Stimulated activated CD4-positive, alpha-beta T cell treated with anti-CD3 and anti-CD28 coated beads, Interleukin-1b, Interleukin-23, amount 100 ng/mL, for 24 hours (primary cell): ENCODE measurements at regions not wholly inside any gene's neighbourhood (a gene's known extent, or its start where the extent isn't known, plus 50 kb on each side); places are given as distances from the start of the nearest gene placed in this dataset.

Source experiments
- DNase-seq, 4 experiments: peaks; one replicate each; pipeline ENCODE4 v3.0.0-alpha.2; 2020; ENCODE audit warnings: low read depth in 4 of 4, low spot score in 1 of 4

DNA sequence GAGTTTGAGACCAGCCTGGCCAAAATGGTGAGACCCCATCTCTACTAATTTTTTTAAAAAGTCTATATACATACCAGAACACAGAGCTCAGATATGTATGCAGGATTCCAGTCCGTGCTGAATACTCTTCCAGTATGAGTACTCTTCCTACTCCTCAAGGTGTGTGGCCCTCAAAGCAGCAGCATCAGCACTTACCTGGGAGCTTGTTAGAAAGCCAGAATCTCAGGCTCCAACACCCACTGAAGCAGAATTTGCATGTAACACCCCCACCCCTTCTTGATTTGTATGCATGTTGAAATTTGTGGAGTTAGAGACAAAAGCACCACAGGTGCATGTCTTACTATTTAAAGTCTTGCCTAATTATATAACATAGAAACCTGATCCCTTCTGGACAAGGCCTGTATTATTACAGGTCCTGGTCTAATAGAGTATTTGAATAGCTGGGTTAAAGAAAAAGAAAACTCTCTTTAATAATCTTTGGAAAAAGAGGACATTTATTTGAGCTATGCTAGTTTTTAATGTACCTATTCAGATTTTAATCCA is 50.3 kb upstream of the NFE2L2 start:
- no peak for DNase-seq

DNA sequence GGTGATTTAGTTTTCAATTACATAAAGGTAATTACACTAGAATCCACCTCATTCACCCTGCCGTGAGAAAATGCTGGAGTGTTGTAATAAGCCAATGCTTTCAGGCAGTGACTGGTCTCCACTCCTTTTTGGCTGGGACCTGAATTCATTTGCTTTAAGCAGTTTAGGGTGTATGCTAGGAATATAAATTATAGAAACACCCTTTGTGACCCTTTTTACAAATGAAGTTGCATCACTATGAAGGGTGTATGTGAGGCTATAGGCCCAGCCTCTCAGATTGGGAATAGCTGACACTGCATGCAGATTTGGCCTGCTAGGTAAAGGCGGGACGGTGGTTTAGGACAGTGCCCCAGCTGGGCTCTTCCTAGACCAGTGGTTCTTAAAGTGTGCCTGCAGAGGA is 50.8 kb upstream of the NFE2L2 start:
- DNase-seq: no peak

DNA sequence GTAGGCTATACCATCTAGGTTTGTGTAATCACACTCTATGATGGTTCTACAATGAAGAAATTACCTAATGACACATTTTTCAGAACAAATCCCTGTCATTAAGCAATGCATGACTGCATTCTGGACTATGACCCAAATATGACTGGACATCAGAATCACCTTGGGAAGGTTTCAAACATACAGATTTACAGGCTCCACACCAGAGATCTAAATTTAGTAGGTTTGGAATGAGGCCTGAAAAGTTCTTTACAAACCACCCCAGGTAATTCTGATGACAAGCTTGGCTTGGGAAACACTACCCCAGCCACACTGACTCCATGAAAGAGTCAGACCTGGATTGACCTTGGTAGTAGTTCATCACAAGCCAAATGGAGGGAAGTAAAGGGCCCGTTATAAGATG is 52.2 kb upstream of the NFE2L2 start:
- DNase-seq: no peak

DNA sequence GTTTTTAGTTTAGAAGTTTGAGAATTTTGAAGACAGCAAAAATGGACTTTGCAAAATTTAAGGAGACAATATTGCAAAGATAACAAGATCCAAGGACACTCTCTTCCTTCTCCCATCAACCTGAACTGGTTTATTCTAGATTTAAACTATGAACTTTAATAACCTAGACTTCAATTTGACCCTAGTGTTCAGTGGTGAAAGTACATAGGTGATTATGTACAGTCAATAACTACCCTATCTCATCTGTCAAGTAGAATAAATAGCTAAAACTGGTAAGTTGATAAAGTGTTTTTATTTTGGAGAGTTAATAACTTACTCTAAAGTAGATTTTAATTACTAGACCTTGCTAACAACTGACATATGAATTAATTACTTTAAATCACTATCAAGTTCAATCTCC is 52.9 kb upstream of the NFE2L2 start:
- DNase-seq: no peak

DNA sequence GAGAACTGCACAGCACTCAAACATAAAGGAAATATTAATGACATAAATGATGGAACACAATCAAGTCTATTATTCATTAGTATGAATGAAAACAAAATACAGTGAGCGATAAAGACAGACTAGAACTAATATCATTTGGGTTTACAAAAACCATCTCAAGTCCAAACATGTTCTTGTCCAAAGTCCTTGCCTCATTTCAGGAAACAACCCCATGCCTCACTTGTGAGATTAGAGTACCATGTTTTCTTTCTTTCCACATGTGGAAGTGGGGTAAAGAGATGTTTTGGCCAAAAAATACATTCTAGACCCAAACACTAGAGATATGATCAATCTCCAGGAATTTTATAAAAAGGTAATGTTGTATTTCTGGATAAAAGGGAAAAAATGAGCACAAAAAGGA is 53.3 kb upstream of the NFE2L2 start:
- DNase-seq: no peak

DNA sequence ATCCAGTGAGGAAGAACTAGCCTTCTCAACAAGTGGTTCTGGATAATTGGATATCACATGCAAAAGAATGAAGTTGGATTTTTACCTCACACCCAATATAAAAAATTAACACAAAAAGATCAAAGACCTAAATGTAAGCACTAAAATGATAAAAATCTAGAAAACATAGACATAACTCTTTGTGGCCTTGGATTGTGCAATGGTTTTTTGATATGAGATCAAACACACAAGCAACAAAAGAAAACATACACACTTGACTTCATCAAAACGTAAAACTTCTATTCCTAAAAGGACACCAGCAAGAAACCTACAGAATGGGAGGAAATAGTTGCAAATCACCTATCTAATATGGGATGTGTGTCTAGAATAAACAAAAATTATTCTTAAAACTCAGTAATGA is 54.1 kb upstream of the NFE2L2 start:
- DNase-seq: no peak

DNA sequence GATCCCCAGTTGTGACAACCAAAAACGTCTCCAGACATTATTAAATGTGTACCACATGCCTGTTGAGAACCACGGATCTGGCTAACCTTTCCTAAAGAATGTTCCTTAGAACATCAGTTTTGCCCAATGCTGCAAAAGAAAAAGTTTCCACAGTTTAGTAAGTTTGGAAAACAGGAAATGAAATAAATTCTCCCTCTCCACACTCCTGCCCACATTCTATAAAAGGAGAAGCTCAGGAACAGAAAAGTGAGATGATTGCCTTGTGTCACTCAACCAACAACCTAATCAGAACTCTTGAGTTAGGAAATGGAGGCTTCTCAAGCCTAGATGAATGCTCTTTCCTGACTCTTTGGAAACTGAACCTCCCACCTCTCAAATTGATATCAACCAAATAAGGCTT is 56.1 kb upstream of the NFE2L2 start:
- DNase-seq: no peak

DNA sequence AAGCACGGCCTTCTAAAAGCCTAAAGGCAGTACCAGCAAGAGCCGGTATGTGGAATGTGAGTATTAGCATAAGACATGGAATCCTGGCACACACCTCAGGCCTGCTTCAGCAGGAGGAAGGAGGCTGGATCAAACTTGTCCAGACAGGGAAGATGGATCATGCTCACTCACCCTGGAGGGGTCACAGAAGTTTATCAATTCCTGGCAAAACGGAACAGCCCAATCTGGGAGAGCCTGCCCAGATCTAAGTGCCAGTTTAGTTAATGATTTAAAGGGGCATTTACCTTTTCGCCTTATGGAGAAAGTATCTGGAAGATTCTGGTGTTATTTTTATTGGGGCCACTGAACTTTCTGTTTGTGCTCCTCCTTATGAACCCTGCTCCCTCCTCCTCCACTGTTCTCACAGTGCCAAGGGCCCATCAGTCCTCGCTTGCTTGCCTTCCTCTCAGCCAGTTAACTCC is 58.3 kb upstream of the NFE2L2 start:
- no peak for DNase-seq

DNA sequence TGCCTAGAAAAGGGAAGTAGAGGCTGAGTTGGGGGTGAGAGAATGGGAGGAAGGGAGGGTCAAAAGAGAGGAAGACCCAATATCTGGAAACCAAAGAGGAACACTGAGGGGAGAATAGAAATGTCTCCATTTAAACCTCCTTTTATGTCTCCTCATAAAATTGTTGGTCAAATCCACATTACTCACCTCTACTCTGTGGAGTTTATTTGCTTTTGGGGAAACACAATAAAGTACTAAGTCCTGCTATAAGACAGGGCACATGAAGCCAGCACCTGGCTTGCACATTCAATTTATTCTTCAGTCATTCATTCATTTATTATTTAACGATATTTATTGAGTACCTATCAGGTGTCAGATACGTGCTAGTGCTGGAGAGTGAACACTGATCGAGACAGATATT is 60.3 kb upstream of the NFE2L2 start:
- DNase-seq: no peak

DNA sequence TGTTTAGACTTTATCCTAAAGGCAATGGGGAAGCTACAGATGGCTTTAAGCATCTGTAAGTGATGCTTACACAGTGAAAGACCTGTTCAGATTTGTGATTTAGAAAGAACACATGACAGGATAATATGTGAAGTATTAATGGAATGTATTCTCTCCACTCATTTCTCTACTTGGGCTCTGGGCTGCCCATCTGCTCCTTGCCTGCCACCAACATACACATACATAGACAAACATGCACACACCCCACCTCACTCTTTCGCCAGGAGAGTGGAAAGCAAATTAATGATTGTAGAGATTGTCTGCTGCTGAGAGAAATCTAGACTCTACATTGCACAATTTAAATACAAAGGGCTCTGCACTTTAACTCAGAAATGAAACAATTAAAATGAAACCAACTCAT is 61.0 kb upstream of the NFE2L2 start:
- no peak for DNase-seq

DNA sequence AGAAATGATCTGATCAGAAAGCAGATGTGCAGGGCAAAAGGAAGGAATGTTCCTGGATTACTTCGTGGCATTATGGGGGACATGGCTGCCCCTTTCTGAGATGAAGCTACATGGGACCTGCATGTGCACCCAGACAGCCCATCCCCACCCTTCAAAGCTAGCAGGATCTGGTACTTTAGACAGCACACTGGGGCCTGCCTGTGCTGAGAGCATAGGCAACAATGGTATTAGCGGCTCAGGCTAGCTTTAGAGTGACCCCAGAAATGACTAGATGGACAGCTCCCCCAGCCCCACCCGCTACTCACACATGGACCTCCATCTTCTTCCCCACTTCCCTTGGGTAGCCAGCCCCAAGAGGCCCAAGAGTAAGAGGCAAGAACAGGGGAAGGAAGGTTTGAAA is 61.5 kb upstream of the NFE2L2 start:
- DNase-seq: no peak

DNA sequence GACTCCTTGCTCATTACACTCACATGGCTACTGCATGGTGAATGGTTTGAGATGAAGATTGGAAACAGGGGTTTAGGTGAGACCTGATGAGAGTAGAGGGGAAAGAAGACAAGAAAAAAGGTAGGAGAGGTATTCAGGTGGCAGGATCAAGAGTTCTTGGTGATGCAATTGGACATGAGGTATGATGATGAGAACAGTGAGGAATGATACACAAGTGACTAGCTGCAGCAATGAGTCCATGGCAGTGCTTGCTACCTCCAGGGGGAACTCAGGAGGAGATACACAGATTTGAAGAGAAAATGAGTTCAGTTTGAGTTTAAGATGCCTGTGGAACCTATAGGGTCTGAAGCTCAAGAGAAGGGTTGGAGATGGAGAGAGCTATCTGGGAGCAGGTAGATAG is 62.1 kb upstream of the NFE2L2 start:
- DNase-seq: no peak

DNA sequence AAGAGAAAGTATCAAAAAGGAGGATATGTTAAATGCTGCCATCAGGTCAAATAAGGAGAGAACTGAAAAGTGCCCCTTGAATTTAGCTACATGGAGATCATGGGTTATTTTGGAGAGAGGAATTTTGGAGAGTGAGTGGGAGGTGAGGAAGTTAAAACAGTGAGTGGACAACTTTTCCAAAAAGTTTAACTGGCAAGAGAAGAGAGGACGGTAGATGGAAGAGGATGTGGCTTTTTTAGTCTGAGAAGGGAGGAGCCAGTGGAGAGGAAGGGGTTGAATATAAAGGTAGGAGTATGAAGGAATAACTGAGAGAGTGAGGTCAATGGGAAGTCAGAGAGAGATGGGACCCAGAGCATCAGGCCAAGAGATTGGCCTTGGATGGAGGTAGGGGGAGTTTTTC is 62.5 kb upstream of the NFE2L2 start:
- no peak for DNase-seq

DNA sequence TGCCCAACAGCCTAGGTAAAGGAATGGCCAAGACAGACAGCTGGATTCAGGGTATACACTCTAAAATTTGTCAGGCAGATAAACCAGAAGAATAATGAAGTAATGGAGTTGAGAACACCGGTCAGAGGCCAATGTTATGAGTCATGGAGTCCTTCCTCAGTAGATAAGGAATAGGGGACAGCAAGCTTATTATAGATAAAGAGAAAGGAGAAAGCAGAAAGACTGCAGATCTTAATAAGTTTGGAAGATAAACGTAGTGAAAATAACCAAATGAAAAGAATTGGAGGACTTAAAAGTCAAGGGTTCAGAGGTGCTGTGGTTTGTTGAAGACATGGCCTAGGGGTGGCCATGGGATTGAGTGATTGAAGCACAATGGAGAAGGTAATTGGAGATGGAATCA is 63.5 kb upstream of the NFE2L2 start:
- DNase-seq: no peak

DNA sequence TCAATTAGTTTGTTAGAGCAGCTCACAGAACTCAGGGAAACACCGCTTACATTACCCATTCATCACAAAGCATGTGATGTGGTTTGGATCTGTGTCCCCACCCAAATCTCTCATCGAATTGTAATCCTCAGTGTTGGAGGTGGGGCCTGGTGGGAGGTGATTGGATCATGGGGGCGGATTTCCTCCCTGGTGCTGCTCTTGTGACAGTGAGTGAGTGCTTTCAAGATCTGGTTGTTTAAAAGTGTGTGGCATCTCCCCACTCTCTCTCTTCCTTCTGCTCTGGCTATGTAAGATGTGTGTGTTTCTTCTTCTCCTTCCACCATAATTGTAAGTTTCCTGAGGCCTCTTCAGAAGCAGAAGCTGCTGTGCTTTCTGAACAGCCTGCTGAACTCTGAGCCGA is 63.5 kb upstream of the AGPS start:
- DNase-seq: no peak

DNA sequence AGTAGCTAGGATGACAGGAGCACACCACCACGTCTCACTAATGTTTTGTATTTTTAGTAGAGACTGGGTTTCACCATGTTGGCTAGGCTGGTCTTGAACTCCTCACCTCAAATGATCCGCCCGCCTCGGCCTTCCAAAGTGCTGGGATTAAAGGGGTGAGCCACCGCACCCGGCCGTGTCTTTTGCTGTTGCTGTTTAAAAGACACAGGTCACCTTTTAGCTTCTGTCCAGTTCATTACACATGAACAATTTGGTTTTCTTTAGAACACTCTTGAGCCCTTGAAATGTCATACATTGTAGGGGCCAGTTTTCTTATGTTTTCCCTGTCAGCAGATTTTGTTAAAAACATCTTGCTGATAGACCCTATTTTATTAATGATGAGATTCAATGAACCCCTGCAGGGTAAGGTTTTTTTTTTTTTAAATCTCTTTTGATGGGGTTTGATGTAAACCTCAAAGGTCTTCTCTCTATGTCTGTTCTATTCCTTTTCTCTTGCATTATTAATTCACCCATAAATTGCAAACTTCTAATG is 61.0 kb upstream of the AGPS start:
- no peak for DNase-seq

DNA sequence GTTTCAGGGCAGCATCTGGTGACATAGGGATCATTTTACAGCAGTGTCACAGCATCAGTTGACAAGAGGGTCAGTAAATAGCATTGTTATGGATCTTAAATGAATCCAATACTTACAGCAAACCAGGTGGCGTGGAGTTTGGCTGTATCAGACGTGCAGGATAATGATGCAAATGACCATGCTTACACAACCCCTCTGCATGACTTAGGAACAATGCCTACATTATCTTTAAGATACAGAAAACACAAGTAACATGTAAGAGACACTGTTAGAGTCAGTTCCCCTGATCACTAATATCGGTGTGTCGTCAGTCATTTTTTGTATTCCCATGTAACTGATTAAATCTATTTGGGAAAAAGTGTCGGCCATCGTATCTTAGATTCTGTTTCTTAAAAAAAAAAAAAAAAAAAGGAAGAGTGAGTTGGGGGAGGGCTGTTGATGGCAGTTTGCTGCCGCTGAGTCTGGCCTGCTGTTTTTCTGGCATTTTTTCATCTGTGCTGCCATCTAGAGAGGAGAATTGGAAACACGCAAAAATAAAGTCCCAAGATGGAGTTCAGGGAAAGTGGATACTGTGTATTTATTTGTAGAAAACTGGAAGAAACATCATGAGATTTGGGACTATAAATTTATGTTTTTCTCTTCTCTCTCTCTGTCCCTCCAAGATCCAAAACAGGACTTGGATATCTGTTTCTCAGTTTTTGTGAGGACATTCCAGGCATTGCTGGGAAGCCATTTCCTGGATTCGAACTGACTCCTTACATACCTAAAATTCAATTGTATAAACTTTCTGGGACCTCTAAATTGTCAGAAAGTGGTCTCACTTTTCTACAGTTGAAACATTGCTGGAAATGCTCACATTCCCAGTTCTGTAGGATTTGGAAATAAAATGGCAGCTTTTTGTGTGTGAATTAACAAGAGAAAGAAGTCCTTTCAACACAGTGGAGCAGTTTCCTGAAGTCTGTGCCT is 60.3 kb upstream of the AGPS start:
- DNase-seq: peak in 1 of 4 experiments; percentile 7

DNA sequence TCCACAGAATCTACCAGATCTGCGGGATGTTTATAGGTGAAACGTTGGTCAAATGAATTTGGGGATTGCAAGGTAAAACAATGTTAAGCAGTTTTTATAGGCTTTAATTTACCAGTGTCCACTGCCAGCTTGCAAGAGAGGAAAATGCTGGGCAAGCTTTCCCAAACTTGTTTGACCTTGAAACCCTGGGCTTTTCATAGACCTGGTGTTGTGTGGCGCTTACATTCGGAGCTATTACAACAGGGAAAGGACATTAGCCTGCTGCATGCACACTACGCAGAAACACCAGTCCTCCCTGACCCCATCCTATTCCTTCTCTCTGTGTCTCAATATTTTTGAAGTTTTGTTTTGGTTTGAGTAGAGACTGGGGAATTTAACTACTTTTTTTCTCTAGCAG is 59.6 kb upstream of the AGPS start:
- DNase-seq: no peak

DNA sequence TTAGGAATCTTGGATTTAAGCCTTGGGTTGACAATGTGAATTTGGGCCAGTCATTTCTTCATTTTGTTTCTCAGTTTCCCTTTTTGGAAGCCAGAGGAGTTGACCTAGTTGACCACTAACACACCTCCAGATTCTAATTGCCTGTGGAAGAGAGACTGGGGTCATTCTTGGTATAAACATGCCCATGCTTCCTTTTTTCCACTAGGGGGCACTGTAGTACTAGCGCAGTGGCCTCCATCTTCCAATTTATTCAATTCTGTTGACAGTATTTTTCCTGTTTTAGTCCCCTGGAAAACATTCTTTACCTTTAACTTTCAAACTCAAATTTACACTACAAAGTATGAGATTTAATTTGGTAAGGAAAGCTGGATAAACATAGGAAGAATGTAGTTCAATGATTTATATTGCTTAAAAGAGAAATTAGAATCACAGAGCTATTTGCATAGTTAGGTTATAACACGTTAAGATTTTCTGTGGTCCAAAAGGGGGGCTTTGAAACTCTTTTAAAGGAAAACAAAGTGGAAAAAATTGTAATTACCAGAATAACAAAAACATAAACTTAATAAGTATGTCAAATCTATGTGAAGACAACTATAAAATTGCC is 57.5 kb upstream of the AGPS start:
- DNase-seq: no peak

DNA sequence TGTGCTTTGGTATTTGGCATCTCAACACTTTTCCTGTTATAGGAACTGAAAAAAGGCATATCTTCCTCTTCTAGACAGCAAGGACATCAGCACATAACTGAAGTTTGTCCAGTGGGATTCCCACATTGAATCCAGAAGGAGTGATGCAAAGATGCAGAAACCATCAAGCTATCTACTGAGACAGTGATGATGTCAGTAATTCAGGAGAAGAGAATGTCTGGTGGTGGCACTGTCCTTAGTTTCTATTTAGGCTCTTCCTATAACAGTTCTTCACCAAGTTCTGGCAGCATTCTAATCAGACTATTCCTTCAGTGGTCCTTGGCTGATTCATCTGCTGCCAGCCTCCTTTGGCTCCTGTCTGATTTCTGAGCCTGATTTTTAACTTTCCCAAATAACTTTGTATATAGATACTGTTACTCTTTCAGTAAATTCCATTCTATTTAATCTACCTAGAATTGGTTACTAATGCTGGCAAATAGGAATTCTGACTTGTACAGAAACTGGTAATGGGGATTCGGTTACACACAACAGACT is 56.6 kb upstream of the AGPS start:
- DNase-seq: no peak

DNA sequence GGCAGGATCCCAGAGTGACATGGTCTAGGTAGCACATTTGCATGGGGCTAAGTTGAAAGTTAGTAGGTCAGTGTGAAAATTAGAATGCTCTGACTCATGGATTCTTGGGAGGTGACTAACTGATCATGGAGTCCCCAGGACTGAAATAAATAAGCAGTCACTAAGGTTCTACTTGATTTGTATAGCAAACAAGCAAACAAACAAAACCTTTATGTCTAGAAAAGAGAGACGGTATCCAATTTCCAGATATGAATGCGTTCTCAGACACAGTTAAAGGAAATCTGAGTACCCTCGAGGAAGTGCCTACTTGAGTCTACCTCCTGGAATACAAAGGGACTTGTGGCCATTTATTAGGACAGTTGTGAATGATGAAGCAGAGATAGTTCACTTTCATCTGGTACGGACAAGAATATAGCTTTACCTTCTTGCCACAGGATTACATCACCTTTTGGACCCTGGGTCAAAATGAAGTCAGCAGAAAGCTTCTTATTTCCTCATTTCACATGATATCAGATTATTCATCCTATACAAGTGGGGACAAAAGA is 54.3 kb upstream of the AGPS start:
- no peak for DNase-seq

DNA sequence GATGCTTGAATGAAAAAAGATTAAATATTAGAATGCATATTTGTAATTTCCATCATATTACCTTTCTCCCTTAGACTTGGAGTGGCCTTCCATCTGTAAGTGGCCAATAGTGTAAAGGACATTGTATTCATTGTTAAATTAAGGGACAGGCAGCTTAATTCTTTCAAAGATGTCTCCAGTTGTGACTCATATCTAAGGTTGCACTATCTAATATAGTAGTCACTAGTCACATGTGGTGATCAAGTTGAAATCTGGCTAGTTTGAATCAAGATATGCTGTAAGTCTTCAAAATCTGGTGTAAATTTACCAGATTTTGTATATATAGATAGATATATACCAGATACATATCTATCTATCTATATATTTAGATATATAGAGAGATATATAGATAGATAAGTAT is 52.4 kb upstream of the AGPS start:
- DNase-seq: no peak
